Liver (tissue), 8 donors: ENCODE measurements at regions not wholly inside any gene's neighbourhood (a gene's known extent, or its start where the extent isn't known, plus 50 kb on each side); places are given as distances from the start of the nearest gene placed in this dataset.

Source experiments
- DNase-seq: peaks from one replicate; pipeline ENCODE4 v3.0.0-alpha.2; 2017; ENCODE audit warnings: low spot score
- H3K27ac ChIP-seq, 2 donors: one replicate each; pipeline ENCODE4 v1.7.0; 2013; ENCODE audit warnings: inconsistent platforms in 2 of 2, low read length in 2 of 2, control low read depth in 1 of 2, low read depth in 1 of 2, mild to moderate bottlenecking in 1 of 2
- H3K27me3 ChIP-seq, 4 donors: one replicate each; pipeline versions ENCODE4 v1.6.1 to v1.7.0; 2013; ENCODE audit warnings: low read length in 3 of 4, inconsistent platforms in 1 of 4, mild to moderate bottlenecking in 1 of 4, moderate library complexity in 1 of 4; ENCODE audit not compliant: control insufficient read depth in 4 of 4, insufficient read depth in 4 of 4
- H3K36me3 ChIP-seq, 4 donors: one replicate each; pipeline versions ENCODE4 v1.6.1 to v1.7.0; 2013; ENCODE audit warnings: low read length in 3 of 4, mild to moderate bottlenecking in 3 of 4, low read depth in 1 of 4, moderate library complexity in 1 of 4; ENCODE audit not compliant: control insufficient read depth in 4 of 4, insufficient read depth in 3 of 4
- H3K4me1 ChIP-seq, 4 donors: one replicate each; pipeline versions ENCODE4 v1.6.1 to v1.7.0; 2013; ENCODE audit warnings: low read length in 3 of 4, mild to moderate bottlenecking in 3 of 4, moderate library complexity in 1 of 4; ENCODE audit not compliant: control insufficient read depth in 4 of 4, insufficient read depth in 4 of 4
- H3K4me3 ChIP-seq, 3 donors: one replicate each; pipeline versions ENCODE4 v1.6.1 to v1.7.0; 2013; ENCODE audit warnings: low read length in 3 of 3, control low read depth in 1 of 3, low read depth in 1 of 3, mild to moderate bottlenecking in 1 of 3
- H3K9ac ChIP-seq, 2 donors: one replicate each; pipeline ENCODE4 v1.7.0; 2013; ENCODE audit warnings: low read length in 2 of 2, mild to moderate bottlenecking in 2 of 2, moderate library complexity in 2 of 2, control low read depth in 1 of 2, low read depth in 1 of 2
- H3K9me3 ChIP-seq, 4 donors: one replicate each; pipeline versions ENCODE4 v1.6.1 to v1.7.0; 2013; ENCODE audit warnings: low read length in 3 of 4; ENCODE audit not compliant: control insufficient read depth in 4 of 4
- ATF3 ChIP-seq: IDR thresholded peaks from 2 replicates; pipeline ENCODE4 v1.6.1; 2016; ENCODE audit warnings: antibody characterized with exemption
- EGR1 ChIP-seq, 2 donors: IDR thresholded peaks; 2 replicates each; pipeline ENCODE4 v1.6.1; 2016 to 2018; ENCODE audit warnings: antibody characterized with exemption in 2 of 2, low read depth in 2 of 2
- FOXA1 ChIP-seq: IDR thresholded peaks from 2 replicates; pipeline ENCODE4 v1.6.1; 2016; ENCODE audit warnings: antibody characterized with exemption
- FOXA2 ChIP-seq: IDR thresholded peaks from 2 replicates; pipeline ENCODE4 v1.6.1; 2016; ENCODE audit warnings: antibody characterized with exemption
- GABPA ChIP-seq, 2 donors: IDR thresholded peaks in 1 of 2; conservative IDR thresholded peaks in 1 of 2; 2 replicates each; pipeline ENCODE4 v1.6.1; 2016; ENCODE audit warnings: antibody characterized with exemption in 2 of 2, mild to moderate bottlenecking in 1 of 2, moderate library complexity in 1 of 2
- HNF4A ChIP-seq, 2 donors: conservative IDR thresholded peaks; 2 replicates each; pipeline ENCODE4 v1.6.1; 2016; ENCODE audit warnings: antibody characterized with exemption in 2 of 2, mild to moderate bottlenecking in 2 of 2
- HNF4G ChIP-seq: IDR thresholded peaks from 2 replicates; pipeline ENCODE4 v1.6.1; 2016; ENCODE audit warnings: antibody characterized with exemption
- JUND ChIP-seq, 2 donors: IDR thresholded peaks; 2 replicates each; pipeline ENCODE4 v1.6.1; 2016; ENCODE audit warnings: antibody characterized with exemption in 2 of 2
- MAX ChIP-seq: IDR thresholded peaks from 2 replicates; pipeline ENCODE4 v1.6.1; 2016; ENCODE audit warnings: antibody characterized with exemption
- NR2F2 ChIP-seq: IDR thresholded peaks from 2 replicates; pipeline ENCODE4 v1.6.1; 2016; ENCODE audit warnings: antibody characterized with exemption
- RAD21 ChIP-seq, 2 donors: IDR thresholded peaks; 2 replicates each; pipeline ENCODE4 v1.6.1; 2016; ENCODE audit warnings: antibody characterized with exemption in 2 of 2, mild to moderate bottlenecking in 2 of 2
- RXRA ChIP-seq, 2 donors: IDR thresholded peaks; 2 replicates each; pipeline ENCODE4 v1.6.1; 2017 to 2018; ENCODE audit warnings: antibody characterized with exemption in 2 of 2, mild to moderate bottlenecking in 1 of 2
- SP1 ChIP-seq: IDR thresholded peaks from 2 replicates; pipeline ENCODE4 v1.6.1; 2018; ENCODE audit warnings: antibody characterized with exemption, mild to moderate bottlenecking
- TAF1 ChIP-seq: conservative IDR thresholded peaks from 2 replicates; pipeline ENCODE4 v1.6.1; 2016; ENCODE audit warnings: antibody characterized with exemption, mild to moderate bottlenecking
- YY1 ChIP-seq: IDR thresholded peaks from 2 replicates; pipeline ENCODE4 v1.6.1; 2016; ENCODE audit warnings: antibody characterized with exemption, mild to moderate bottlenecking
- ZBTB33 ChIP-seq: IDR thresholded peaks from 2 replicates; pipeline ENCODE4 v1.6.1; 2016; ENCODE audit warnings: antibody characterized with exemption
- WGBS: extraction: QIAGEN DNeasy Blood & Tissue Kit; methylation state at CpG from one replicate; pipeline ENCODE4 v1.1.7; 2013; 5-methylcytosine and 5-hydroxymethylcytosine counted together
- TF ChIP-seq, protein P1 (sequence below): IDR thresholded peaks from 2 replicates; pipeline ENCODE4 v1.6.1; 2016; ENCODE audit warnings: antibody characterized with exemption, mild to moderate bottlenecking
- TF ChIP-seq, protein P2 (sequence below): fragments of 150-350 bp; IDR thresholded peaks from 2 replicates; pipeline ENCODE4 v1.5.1; 2017; ENCODE audit warnings: improper control_type of control experiment, low read depth, low read length; ENCODE audit not compliant: missing input control
- donor health status: healthy.
- donor health status: healthy.
- donor health status: healthy.
- donor health status: healthy.
- donor health status: healthy.

GRCh38 chrX:80206647-80207046, 192.1 kb downstream of the TBX22 start:
- Histone ChIP-seq H3K9me3 (no peaks in the 10 kb centered on the region), H3K36me3 (no peaks in the 10 kb centered on the region), H3K9ac (no peak overlapping the region), H3K4me1 (no peaks in the 10 kb centered on the region), H3K4me3 (no peak overlapping the region), H3K27me3 (no peaks in the 10 kb centered on the region), H3K27ac (no peak overlapping the region)
- TF ChIP-seq GABPA (IDR thresholded peaks at IDR 0.05 in 1 of 2, conservative IDR thresholded peaks at IDR 0.05 in 1 of 2) (no peak), NR2F2 (no peak), FOXA1 (no peak), HNF4A (conservative IDR thresholded peaks at IDR 0.05) (no peak), RXRA (IDR thresholded peaks at IDR 0.05) (no peak), TAF1 (no peak), ATF3 (no peak), FOXA2 (no peak), JUND (IDR thresholded peaks at IDR 0.05) (no peak), YY1 (no peak), EGR1 (IDR thresholded peaks at IDR 0.05; ENCODE audit: low read depth in 2 of 2) (no peak), RAD21 (IDR thresholded peaks at IDR 0.05) (no peak), HNF4G (no peak), MAX (no peak), ZBTB33 (no peak), SP1 (no peak)
- TF ChIP-seq, protein P1, sequence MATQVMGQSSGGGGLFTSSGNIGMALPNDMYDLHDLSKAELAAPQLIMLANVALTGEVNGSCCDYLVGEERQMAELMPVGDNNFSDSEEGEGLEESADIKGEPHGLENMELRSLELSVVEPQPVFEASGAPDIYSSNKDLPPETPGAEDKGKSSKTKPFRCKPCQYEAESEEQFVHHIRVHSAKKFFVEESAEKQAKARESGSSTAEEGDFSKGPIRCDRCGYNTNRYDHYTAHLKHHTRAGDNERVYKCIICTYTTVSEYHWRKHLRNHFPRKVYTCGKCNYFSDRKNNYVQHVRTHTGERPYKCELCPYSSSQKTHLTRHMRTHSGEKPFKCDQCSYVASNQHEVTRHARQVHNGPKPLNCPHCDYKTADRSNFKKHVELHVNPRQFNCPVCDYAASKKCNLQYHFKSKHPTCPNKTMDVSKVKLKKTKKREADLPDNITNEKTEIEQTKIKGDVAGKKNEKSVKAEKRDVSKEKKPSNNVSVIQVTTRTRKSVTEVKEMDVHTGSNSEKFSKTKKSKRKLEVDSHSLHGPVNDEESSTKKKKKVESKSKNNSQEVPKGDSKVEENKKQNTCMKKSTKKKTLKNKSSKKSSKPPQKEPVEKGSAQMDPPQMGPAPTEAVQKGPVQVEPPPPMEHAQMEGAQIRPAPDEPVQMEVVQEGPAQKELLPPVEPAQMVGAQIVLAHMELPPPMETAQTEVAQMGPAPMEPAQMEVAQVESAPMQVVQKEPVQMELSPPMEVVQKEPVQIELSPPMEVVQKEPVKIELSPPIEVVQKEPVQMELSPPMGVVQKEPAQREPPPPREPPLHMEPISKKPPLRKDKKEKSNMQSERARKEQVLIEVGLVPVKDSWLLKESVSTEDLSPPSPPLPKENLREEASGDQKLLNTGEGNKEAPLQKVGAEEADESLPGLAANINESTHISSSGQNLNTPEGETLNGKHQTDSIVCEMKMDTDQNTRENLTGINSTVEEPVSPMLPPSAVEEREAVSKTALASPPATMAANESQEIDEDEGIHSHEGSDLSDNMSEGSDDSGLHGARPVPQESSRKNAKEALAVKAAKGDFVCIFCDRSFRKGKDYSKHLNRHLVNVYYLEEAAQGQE: no peak
- TF ChIP-seq, protein P2, sequence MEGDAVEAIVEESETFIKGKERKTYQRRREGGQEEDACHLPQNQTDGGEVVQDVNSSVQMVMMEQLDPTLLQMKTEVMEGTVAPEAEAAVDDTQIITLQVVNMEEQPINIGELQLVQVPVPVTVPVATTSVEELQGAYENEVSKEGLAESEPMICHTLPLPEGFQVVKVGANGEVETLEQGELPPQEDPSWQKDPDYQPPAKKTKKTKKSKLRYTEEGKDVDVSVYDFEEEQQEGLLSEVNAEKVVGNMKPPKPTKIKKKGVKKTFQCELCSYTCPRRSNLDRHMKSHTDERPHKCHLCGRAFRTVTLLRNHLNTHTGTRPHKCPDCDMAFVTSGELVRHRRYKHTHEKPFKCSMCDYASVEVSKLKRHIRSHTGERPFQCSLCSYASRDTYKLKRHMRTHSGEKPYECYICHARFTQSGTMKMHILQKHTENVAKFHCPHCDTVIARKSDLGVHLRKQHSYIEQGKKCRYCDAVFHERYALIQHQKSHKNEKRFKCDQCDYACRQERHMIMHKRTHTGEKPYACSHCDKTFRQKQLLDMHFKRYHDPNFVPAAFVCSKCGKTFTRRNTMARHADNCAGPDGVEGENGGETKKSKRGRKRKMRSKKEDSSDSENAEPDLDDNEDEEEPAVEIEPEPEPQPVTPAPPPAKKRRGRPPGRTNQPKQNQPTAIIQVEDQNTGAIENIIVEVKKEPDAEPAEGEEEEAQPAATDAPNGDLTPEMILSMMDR: no peak
- DNase-seq: no peak
- 61% methylated on average over 2 of the region's 2 CpGs for WGBS

- H3K4me3 ChIP-seq: no peak overlapping the region
These were observed 192.8 kb downstream of the TBX22 start for GRCh38 chrX:80207327-80207726.

More at GRCh38 chrX:80207327-80207726, 192.8 kb downstream of the TBX22 start:
- Histone ChIP-seq H3K4me1 (no peaks in the 10 kb centered on the region), H3K9me3 (no peaks in the 10 kb centered on the region), H3K27me3 (no peaks in the 10 kb centered on the region), H3K9ac (no peak overlapping the region), H3K36me3 (no peaks in the 10 kb centered on the region), H3K27ac (no peak overlapping the region)
- WGBS: 76% methylated on average over 6 of the region's 6 CpGs
- DNase-seq: no peak
- TF ChIP-seq NR2F2: no peak
- no peak for TF ChIP-seq MAX
- no peak for TF ChIP-seq GABPA (IDR thresholded peaks at IDR 0.05 in 1 of 2, conservative IDR thresholded peaks at IDR 0.05 in 1 of 2)
- TF ChIP-seq, protein P1: no peak
- no peak for TF ChIP-seq ATF3
